Endothelial cell of umbilical vein (primary cell): ENCODE measurements at regions not wholly inside any gene's neighbourhood (a gene's known extent, or its start where the extent isn't known, plus 50 kb on each side); places are given as distances from the start of the nearest gene placed in this dataset.

ENCODE experiments used
- BruUV-seq: library from RNA; stranded (reverse); fragments of 400-500 nt; replicated peaks from 2 replicates; lab custom pipeline; 2021; lab: Mats Ljungman, UMichigan
- CTCF ChIA-PET: fragments of 300-600, 350-600 bp; sonication (Branson Sonifier 250); formaldehyde crosslinking; loops from one replicate; lab custom pipeline; 2021; ENCODE audit warnings: antibody characterized with exemption, inconsistent platforms; lab: Charles Lee
- POLR2A ChIA-PET: fragments of 300-600, 350-600 bp; sonication (Branson Sonifier 250); formaldehyde crosslinking; loops from one replicate; lab custom pipeline; 2021; ENCODE audit warnings: antibody characterized with exemption, inconsistent platforms; lab: Charles Lee
- DNase-seq: peaks from one replicate; pipeline ENCODE4 v3.0.0-alpha.2; 2011; ENCODE audit warnings: low read depth, low spot score
- FAIRE-seq: peaks from 2 replicates; lab custom pipeline; 2011; peaks lifted over from hg19 to GRCh38; lab: Jason Lieb, UNC
- H2AFZ ChIP-seq: 2 replicates; pipeline ENCODE4 v1.6.0; 2012; ENCODE audit warnings: low read depth, low read length, control low read depth, inconsistent platforms
- H3K27ac ChIP-seq: 2 replicates; pipeline ENCODE4 v1.5.1; 2011; ENCODE audit warnings: low read depth, mild to moderate bottlenecking, control low read depth, low read length, moderate library complexity; ENCODE audit not compliant: insufficient read depth
- H3K27me3 ChIP-seq, 2 experiments: 2 replicates each; pipeline versions ENCODE4 v1.6.0 to v1.6.1; 2011; ENCODE audit warnings: low read length in 2 of 2, mixed read lengths in 1 of 2; ENCODE audit not compliant: control insufficient read depth in 2 of 2, insufficient read depth in 2 of 2
- H3K36me3 ChIP-seq, 2 experiments: 2 replicates in 1 of 2; 3 replicates in 1 of 2; pipeline ENCODE4 v1.5.1; 2011; ENCODE audit warnings: low read length in 2 of 2, mild to moderate bottlenecking in 1 of 2, moderate library complexity in 1 of 2; ENCODE audit not compliant: control insufficient read depth in 2 of 2, insufficient read depth in 2 of 2; ENCODE audit errors: extremely low read depth in 1 of 2
- H3K4me1 ChIP-seq: 3 replicates; pipeline ENCODE4 v1.5.1; 2011; ENCODE audit warnings: mild to moderate bottlenecking, low read length; ENCODE audit not compliant: control insufficient read depth, insufficient read depth; ENCODE audit errors: extremely low read depth
- H3K4me2 ChIP-seq: 2 replicates; pipeline ENCODE4 v1.6.1; 2011; ENCODE audit warnings: low read length, control low read depth, mixed read lengths; ENCODE audit not compliant: insufficient read depth
- H3K4me3 ChIP-seq, 3 experiments: fragments of 200-600 bp in 1 of 3; sonication (generic), shearing (Covaris generic) in 1 of 3; replicated peaks in 1 of 3; 2 replicates each; pipeline ENCODE4 v1.5.1; 2011 to 2016; ENCODE audit warnings: control low read depth in 3 of 3, low read length in 3 of 3, mild to moderate bottlenecking in 2 of 3, inconsistent platforms in 1 of 3, low read depth in 1 of 3, moderate library complexity in 1 of 3; ENCODE audit not compliant: insufficient read depth in 1 of 3
- H3K79me2 ChIP-seq: 2 replicates; pipeline ENCODE4 v1.6.0; 2012; ENCODE audit warnings: low read length, inconsistent platforms; ENCODE audit not compliant: control insufficient read depth, insufficient read depth
- H3K9ac ChIP-seq: replicated peaks from 2 replicates; pipeline ENCODE3; 2011; ENCODE audit warnings: low read length, control low read depth; ENCODE audit not compliant: insufficient read depth; ENCODE audit errors: extremely low read depth
- H3K9me1 ChIP-seq: replicated peaks from 3 replicates; pipeline ENCODE4 v1.6.0; 2011; ENCODE audit warnings: mild to moderate bottlenecking, low read length; ENCODE audit not compliant: control insufficient read depth, insufficient read depth; ENCODE audit errors: extremely low read depth
- H3K9me3 ChIP-seq: replicated peaks from 2 replicates; pipeline ENCODE4 v1.5.1; 2012; ENCODE audit warnings: low read length, inconsistent platforms; ENCODE audit not compliant: control insufficient read depth, insufficient read depth
- H4K20me1 ChIP-seq: replicated peaks from 2 replicates; pipeline ENCODE3; 2011; ENCODE audit warnings: mild to moderate bottlenecking, low read length; ENCODE audit not compliant: control insufficient read depth, insufficient read depth; ENCODE audit errors: extremely low read depth
- CTCF ChIP-seq, 2 donors: IDR thresholded peaks; 1 replicate in 1 of 2; 2 replicates in 1 of 2; pipeline ENCODE4 v1.5.1; 2011; ENCODE audit warnings: low read length in 2 of 2, mild to moderate bottlenecking in 2 of 2, moderate library complexity in 2 of 2, control low read depth in 1 of 2, inconsistent platforms in 1 of 2, low read depth in 1 of 2; ENCODE audit not compliant: insufficient read depth in 1 of 2; ENCODE audit errors: extremely low read depth in 1 of 2
- EZH2 ChIP-seq: IDR thresholded peaks from 2 replicates; pipeline ENCODE4 v1.6.1; 2012; ENCODE audit warnings: borderline replicate concordance, low read depth, mild to moderate bottlenecking, moderate library complexity, low read length, inconsistent platforms; ENCODE audit not compliant: severe bottlenecking
- FOS ChIP-seq: IDR thresholded peaks from 2 replicates; pipeline ENCODE4 v1.6.1; 2011; ENCODE audit warnings: mild to moderate bottlenecking, low read length, moderate library complexity, borderline replicate concordance; ENCODE audit not compliant: insufficient read depth
- MAX ChIP-seq: IDR thresholded peaks from 2 replicates; pipeline ENCODE4 v1.6.1; 2011; ENCODE audit not compliant: insufficient read depth, insufficient read length
- POLR2AphosphoS5 ChIP-seq: IDR thresholded peaks from 2 replicates; pipeline ENCODE4 v1.6.1; 2012; ENCODE audit warnings: low read depth, mild to moderate bottlenecking, control low read depth, low read length, moderate library complexity; ENCODE audit not compliant: insufficient read depth
- dilution Hi-C: fragments of 300-500 bp; cut with MboI; formaldehyde crosslinking; loops from one replicate; pipeline ENCODE4 v1.15.0; 2019; ENCODE audit warnings: low sequenced_read_pairs; ENCODE audit not compliant: extremely low pct_ligation_motif_present
- intact Hi-C: fragments of 100-400 bp; cut with micrococcal nuclease; formaldehyde crosslinking; loops from one replicate; pipeline ENCODE4 v1.10.0; 2022

DNA sequence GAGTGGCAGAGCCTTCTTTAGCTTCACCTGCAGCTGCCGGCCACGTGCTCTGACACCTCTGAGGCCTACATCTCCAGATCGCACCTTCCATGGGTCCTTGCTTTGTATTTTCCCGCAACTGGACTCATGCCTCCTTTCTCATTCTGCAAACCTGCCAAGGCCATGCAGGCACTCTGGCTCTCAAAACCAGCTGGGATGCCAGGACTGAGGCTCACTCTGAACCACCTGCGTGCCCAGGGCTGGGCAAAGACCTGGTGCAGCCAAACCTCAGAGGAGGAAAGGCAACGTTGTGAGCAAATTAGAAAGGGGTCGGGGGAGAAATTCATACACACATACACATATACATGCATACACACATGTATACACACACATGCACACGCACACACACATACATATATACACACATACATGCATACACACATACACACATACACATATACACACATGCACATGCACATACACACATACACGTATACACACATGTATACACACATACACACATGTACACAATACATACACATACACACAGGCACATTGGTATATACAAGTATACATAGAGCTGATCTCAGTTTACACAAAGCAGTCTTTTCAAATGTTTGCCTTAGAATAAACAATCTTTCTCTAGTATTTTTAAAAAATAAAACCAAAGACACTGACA lies 125.2 kb downstream of the RTP5 start:
- H3K4me3 ChIP-seq, result no peak overlapping the region
- intact Hi-C loops, result no loop called here
- POLR2A ChIA-PET, result no interaction called here
- H2AFZ ChIP-seq, result no peak overlapping the region
- H3K9me3 ChIP-seq, result no peaks in the 10 kb centered on the region
- no peak for FAIRE-seq
- TF ChIP-seq MAX (no peak), EZH2 (no peak), FOS (no peak), POLR2AphosphoS5 (no peak), CTCF (IDR thresholded peaks at IDR 0.05; ENCODE audit: extremely low read depth in 1 of 2, insufficient read depth in 1 of 2, low read depth in 1 of 2, low read length in 2 of 2) (no peak)
- no peaks in the 10 kb centered on the region for H4K20me1 ChIP-seq
- BruUV-seq, result no TSS peak
- no peaks in the 10 kb centered on the region for H3K79me2 ChIP-seq
- H3K4me2 ChIP-seq, result no peak overlapping the region
- dilution Hi-C loops, result no loop called here
- H3K27ac ChIP-seq, result no peak overlapping the region
- H3K4me1 ChIP-seq, result no peaks in the 10 kb centered on the region
- no peaks in the 10 kb centered on the region for H3K27me3 ChIP-seq
- no peaks in the 10 kb centered on the region for H3K36me3 ChIP-seq
- CTCF ChIA-PET, result no interaction called here
- no peak overlapping the region for H3K9ac ChIP-seq
- DNase-seq, result no peak
- H3K9me1 ChIP-seq, result no peaks in the 10 kb centered on the region
